ENCODE measurements at regions not wholly inside any gene's neighbourhood (a gene's known extent, or its start where the extent isn't known, plus 50 kb on each side); places are given as distances from the start of the nearest gene placed in this dataset.

GRCh38 chr5:168118042-168118668, 173.3 kb upstream of the WWC1 start:
- TF ChIP-seq ARNTL (CRISPR knock-in tag; IDR thresholded peaks at IDR 0.05; ENCODE audit: borderline replicate concordance, low read depth), result no peak
- no peak for TF ChIP-seq CREB5 (CRISPR knock-in tag; IDR thresholded peaks at IDR 0.05; ENCODE audit: low read depth)
- no peak for TF ChIP-seq ZC3H10 (CRISPR knock-in tag; IDR thresholded peaks at IDR 0.05)
- no peak for TF ChIP-seq PATZ1 (CRISPR knock-in tag; IDR thresholded peaks at IDR 0.05; ENCODE audit: borderline replicate concordance)
- no peak for TF ChIP-seq TCF4 (CRISPR knock-in tag; IDR thresholded peaks at IDR 0.05; ENCODE audit: borderline replicate concordance)
- TF ChIP-seq GLIS3 (CRISPR knock-in tag; IDR thresholded peaks at IDR 0.05), result no peak
- no peak for TF ChIP-seq CSRNP3 (CRISPR knock-in tag; IDR thresholded peaks at IDR 0.05)
- no peak for TF ChIP-seq OSR1 (CRISPR knock-in tag; IDR thresholded peaks at IDR 0.05)
- TF ChIP-seq ISL1 (CRISPR knock-in tag; IDR thresholded peaks at IDR 0.05), result no peak
- no peak for TF ChIP-seq RARB (CRISPR knock-in tag; IDR thresholded peaks at IDR 0.05)
- TF ChIP-seq TOX (CRISPR knock-in tag; IDR thresholded peaks at IDR 0.05; ENCODE audit: borderline replicate concordance), result no peak
- TF ChIP-seq ZFP30 (CRISPR knock-in tag; IDR thresholded peaks at IDR 0.05), result no peak
- TF ChIP-seq ZNF565 (CRISPR knock-in tag; conservative IDR thresholded peaks at IDR 0.05; ENCODE audit: low read depth), result no peak
- TF ChIP-seq, protein P1, sequence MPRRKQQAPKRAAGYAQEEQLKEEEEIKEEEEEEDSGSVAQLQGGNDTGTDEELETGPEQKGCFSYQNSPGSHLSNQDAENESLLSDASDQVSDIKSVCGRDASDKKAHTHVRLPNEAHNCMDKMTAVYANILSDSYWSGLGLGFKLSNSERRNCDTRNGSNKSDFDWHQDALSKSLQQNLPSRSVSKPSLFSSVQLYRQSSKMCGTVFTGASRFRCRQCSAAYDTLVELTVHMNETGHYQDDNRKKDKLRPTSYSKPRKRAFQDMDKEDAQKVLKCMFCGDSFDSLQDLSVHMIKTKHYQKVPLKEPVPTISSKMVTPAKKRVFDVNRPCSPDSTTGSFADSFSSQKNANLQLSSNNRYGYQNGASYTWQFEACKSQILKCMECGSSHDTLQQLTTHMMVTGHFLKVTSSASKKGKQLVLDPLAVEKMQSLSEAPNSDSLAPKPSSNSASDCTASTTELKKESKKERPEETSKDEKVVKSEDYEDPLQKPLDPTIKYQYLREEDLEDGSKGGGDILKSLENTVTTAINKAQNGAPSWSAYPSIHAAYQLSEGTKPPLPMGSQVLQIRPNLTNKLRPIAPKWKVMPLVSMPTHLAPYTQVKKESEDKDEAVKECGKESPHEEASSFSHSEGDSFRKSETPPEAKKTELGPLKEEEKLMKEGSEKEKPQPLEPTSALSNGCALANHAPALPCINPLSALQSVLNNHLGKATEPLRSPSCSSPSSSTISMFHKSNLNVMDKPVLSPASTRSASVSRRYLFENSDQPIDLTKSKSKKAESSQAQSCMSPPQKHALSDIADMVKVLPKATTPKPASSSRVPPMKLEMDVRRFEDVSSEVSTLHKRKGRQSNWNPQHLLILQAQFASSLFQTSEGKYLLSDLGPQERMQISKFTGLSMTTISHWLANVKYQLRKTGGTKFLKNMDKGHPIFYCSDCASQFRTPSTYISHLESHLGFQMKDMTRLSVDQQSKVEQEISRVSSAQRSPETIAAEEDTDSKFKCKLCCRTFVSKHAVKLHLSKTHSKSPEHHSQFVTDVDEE (CRISPR knock-in tag; IDR thresholded peaks at IDR 0.05), result no peak

All from SK-N-SH treated with all-trans-retinoic acid at 6 μM for 48 hours (cell line).